Mesendoderm (in vitro differentiated cells): ENCODE measurements at regions not wholly inside any gene's neighbourhood (a gene's known extent, or its start where the extent isn't known, plus 50 kb on each side); places are given as distances from the start of the nearest gene placed in this dataset.

Experiments used
- DNase-seq: peaks from one replicate; pipeline ENCODE4 v3.0.0; 2013
- H2AK5ac ChIP-seq: 2 replicates; pipeline ENCODE4 v1.6.1; 2013; ENCODE audit warnings: low read length, inconsistent platforms
- H2BK120ac ChIP-seq: 2 replicates; pipeline ENCODE4 v1.6.1; 2013; ENCODE audit warnings: low read depth, mild to moderate bottlenecking, low read length, moderate library complexity, mixed read lengths
- H2BK15ac ChIP-seq: replicated peaks from 2 replicates; pipeline ENCODE4 v1.6.1; 2013; ENCODE audit warnings: low read depth, mild to moderate bottlenecking, moderate library complexity
- H2BK5ac ChIP-seq: 2 replicates; pipeline ENCODE4 v1.6.1; 2013; ENCODE audit warnings: low read length, inconsistent platforms
- H3K18ac ChIP-seq: 2 replicates; pipeline ENCODE4 v1.6.1; 2013; ENCODE audit warnings: mild to moderate bottlenecking, low read length, mixed read lengths
- H3K23ac ChIP-seq: one replicate; pipeline ENCODE4 v1.6.1; 2013; ENCODE audit warnings: low read length
- H3K27ac ChIP-seq: 2 replicates; pipeline ENCODE4 v1.5.1; 2013; ENCODE audit warnings: low read depth, mild to moderate bottlenecking, inconsistent platforms, low read length, moderate library complexity
- H3K27me3 ChIP-seq: 2 replicates; pipeline ENCODE4 v1.6.1; 2013; ENCODE audit warnings: low read length, control low read depth, mild to moderate bottlenecking, inconsistent platforms; ENCODE audit not compliant: insufficient read depth, poor library complexity
- H3K36me3 ChIP-seq: 2 replicates; pipeline ENCODE4 v1.6.1; 2013; ENCODE audit warnings: low read length, inconsistent platforms; ENCODE audit not compliant: control insufficient read depth, insufficient read depth
- H3K4ac ChIP-seq: one replicate; pipeline ENCODE4 v1.6.1; 2013; ENCODE audit warnings: low read depth, mild to moderate bottlenecking, low read length, moderate library complexity
- H3K4me1 ChIP-seq: 2 replicates; pipeline ENCODE4 v1.6.1; 2013; ENCODE audit warnings: low read depth, low read length, inconsistent platforms; ENCODE audit not compliant: control insufficient read depth
- H3K4me2 ChIP-seq: 2 replicates; pipeline ENCODE4 v1.6.1; 2013; ENCODE audit warnings: low read length
- H3K4me3 ChIP-seq: 2 replicates; pipeline ENCODE4 v1.5.1; 2013; ENCODE audit warnings: mild to moderate bottlenecking, low read length
- H3K56ac ChIP-seq: one replicate; pipeline ENCODE4 v1.6.1; 2013; ENCODE audit warnings: low read length
- H3K79me1 ChIP-seq: 2 replicates; pipeline ENCODE4 v1.6.1; 2013; ENCODE audit warnings: low read length, inconsistent platforms
- H3K79me2 ChIP-seq: 2 replicates; pipeline ENCODE4 v1.6.1; 2013; ENCODE audit warnings: mild to moderate bottlenecking, low read length; ENCODE audit not compliant: control insufficient read depth, insufficient read depth
- H3K9ac ChIP-seq: 2 replicates; pipeline ENCODE4 v1.6.1; 2013; ENCODE audit warnings: low read length, inconsistent platforms
- H4K5ac ChIP-seq: one replicate; pipeline ENCODE4 v1.6.1; 2013; ENCODE audit warnings: low read length
- H4K8ac ChIP-seq: one replicate; pipeline ENCODE4 v1.6.1; 2013; ENCODE audit warnings: low read depth, mild to moderate bottlenecking, control low read depth, low read length, moderate library complexity
- WGBS: extraction: QIAGEN DNeasy Blood & Tissue Kit; methylation state at CpG from one replicate; pipeline ENCODE4 v1.1.7; 2013; ENCODE audit warnings: low lambda C conversion rate, missing lambda C conversion rate; ENCODE audit not compliant: insufficient coverage; ENCODE audit errors: extremely low coverage; 5-methylcytosine and 5-hydroxymethylcytosine counted together

DNA sequence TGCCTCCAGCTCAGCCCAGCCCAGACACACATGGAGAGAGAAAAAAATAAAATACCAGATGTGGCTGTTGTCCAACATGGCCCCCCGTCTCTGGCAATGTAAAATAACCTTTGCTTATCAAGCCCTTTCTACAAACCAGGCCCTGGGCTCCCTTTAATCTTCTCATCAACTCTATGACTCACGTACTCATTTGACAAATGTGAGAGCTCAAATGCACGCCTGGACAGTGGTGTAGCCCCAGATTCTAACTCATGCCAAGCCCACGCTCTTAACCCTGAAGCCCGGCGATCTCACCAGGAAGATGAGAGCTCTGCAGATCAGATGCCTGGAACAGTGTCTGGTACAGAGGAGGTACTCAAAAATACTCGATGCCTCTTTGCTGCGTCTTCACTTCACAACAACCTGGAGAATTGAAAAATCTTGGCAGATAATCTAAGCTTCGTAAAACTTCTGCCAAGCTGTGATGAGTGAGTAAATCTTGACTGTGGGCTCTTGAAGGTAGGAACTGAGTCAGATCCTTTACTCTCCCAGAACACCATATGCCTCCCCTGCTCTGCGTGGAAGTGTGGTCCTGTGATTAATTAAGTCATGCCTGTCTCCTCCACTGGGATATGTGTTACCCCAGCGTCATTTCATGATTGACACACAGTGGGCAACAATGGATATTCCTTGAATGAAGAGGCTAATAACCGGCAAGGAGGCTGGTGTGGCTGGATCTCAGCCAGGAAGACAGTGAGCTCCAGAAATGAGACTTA is 102.0 kb upstream of the FSTL4 start:
- Histone ChIP-seq H3K4me3 (no peak overlapping the region), H4K5ac (no peak overlapping the region), H2BK15ac (no peak overlapping the region), H3K36me3 (no peaks in the 10 kb centered on the region), H3K9ac (no peak overlapping the region), H4K8ac (no peak overlapping the region), H2AK5ac (no peak overlapping the region), H3K27ac (no peak overlapping the region), H2BK120ac (no peak overlapping the region), H3K79me2 (no peaks in the 10 kb centered on the region), H3K79me1 (no peaks in the 10 kb centered on the region), H2BK5ac (no peak overlapping the region), H3K4ac (no peak overlapping the region), H3K27me3 (no peaks in the 10 kb centered on the region), H3K56ac (no peak overlapping the region), H3K4me2 (no peak overlapping the region), H3K18ac (no peak overlapping the region), H3K23ac (no peak overlapping the region), H3K4me1 (no peaks in the 10 kb centered on the region)
- no CpG with 5 or more reads among the region's 12 CpGs for WGBS
- no peak for DNase-seq

DNA sequence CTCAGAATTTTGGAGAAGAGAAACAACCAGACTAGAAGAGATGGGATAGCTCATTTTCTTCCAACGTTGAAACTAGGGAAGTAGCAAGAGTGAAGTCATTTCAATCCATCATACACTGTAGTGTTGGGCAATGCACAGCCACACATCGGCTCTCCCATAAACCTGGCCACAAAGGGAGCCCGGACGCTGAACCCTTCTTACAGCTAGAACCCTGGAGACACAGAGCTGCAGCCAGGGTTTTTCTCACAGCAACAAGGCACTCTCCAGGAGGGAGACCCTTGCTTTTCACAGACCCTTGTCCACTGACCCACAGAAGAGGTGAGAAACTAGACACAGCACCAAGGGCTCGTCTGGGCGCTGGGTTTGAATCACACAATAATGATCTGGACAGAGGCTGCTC is 101.4 kb upstream of the FSTL4 start:
- Histone ChIP-seq H3K4me2 (no peak overlapping the region), H4K8ac (no peak overlapping the region), H3K27me3 (no peaks in the 10 kb centered on the region), H3K18ac (no peak overlapping the region), H3K27ac (no peak overlapping the region), H3K79me1 (no peaks in the 10 kb centered on the region), H2BK15ac (no peak overlapping the region), H2BK120ac (no peak overlapping the region), H2BK5ac (no peak overlapping the region), H4K5ac (no peak overlapping the region), H3K9ac (no peak overlapping the region), H3K4me3 (no peak overlapping the region), H3K4ac (no peak overlapping the region), H3K23ac (no peak overlapping the region), H3K56ac (no peak overlapping the region), H2AK5ac (no peak overlapping the region), H3K79me2 (no peaks in the 10 kb centered on the region), H3K4me1 (no peaks in the 10 kb centered on the region), H3K36me3 (no peaks in the 10 kb centered on the region)
- no CpG with 5 or more reads among the region's 6 CpGs for WGBS
- no peak for DNase-seq

- no peak overlapping the region for H3K9ac ChIP-seq
- H3K4ac ChIP-seq, result no peak overlapping the region
- no peak overlapping the region for H4K8ac ChIP-seq
- no peak overlapping the region for H3K23ac ChIP-seq
- H2BK120ac ChIP-seq, result no peak overlapping the region
- H2BK5ac ChIP-seq, result no peak overlapping the region
- no peak overlapping the region for H3K56ac ChIP-seq
- no peak overlapping the region for H2BK15ac ChIP-seq
- H3K79me1 ChIP-seq, result no peaks in the 10 kb centered on the region
- H3K27ac ChIP-seq, result no peak overlapping the region
- no peak overlapping the region for H3K4me3 ChIP-seq
- H3K27me3 ChIP-seq, result no peaks in the 10 kb centered on the region
- no peak overlapping the region for H2AK5ac ChIP-seq
- no peak overlapping the region for H4K5ac ChIP-seq
- H3K4me2 ChIP-seq, result no peak overlapping the region
- no peaks in the 10 kb centered on the region for H3K36me3 ChIP-seq
- H3K18ac ChIP-seq, result no peak overlapping the region
- no peaks in the 10 kb centered on the region for H3K4me1 ChIP-seq
- no peak for DNase-seq
- H3K79me2 ChIP-seq, result no peaks in the 10 kb centered on the region
These were observed 100.9 kb upstream of the FSTL4 start for GRCh38 chr5:133713209-133713608.

DNA sequence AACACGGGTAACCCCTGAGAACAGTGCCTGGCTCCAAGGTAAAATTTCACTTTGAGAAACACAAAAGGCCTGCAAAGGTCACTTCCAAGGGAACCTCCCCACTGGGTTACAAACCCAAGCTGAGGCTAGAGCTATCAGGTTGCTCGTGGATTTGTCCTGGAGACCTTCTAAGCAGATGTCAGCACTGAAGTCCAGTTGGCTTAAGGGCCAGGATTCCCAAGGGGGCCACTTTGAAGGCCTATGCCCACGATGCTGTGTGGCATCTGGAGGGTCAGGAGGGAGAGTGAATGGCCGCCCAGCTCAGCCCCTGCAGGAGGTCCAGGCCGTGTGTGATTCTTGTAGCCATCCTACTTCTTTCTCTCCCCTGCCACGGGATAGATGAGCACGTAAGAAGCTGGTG is 100.2 kb upstream of the FSTL4 start:
- H3K4me3 ChIP-seq, result no peak overlapping the region
- no peak overlapping the region for H3K23ac ChIP-seq
- H2BK15ac ChIP-seq, result no peak overlapping the region
- no peak overlapping the region for H3K4me2 ChIP-seq
- H3K79me2 ChIP-seq, result no peaks in the 10 kb centered on the region
- no peak overlapping the region for H3K9ac ChIP-seq
- no peaks in the 10 kb centered on the region for H3K36me3 ChIP-seq
- no peaks in the 10 kb centered on the region for H3K4me1 ChIP-seq
- no peak overlapping the region for H3K4ac ChIP-seq
- no CpG with 5 or more reads among the region's 7 CpGs for WGBS
- DNase-seq, result no peak
- H2AK5ac ChIP-seq, result no peak overlapping the region
- H3K27ac ChIP-seq, result no peak overlapping the region
- H3K79me1 ChIP-seq, result no peaks in the 10 kb centered on the region
- no peak overlapping the region for H3K56ac ChIP-seq
- H3K18ac ChIP-seq, result no peak overlapping the region
- no peak overlapping the region for H4K8ac ChIP-seq
- no peak overlapping the region for H2BK120ac ChIP-seq
- H3K27me3 ChIP-seq, result no peaks in the 10 kb centered on the region
- no peak overlapping the region for H4K5ac ChIP-seq
- no peak overlapping the region for H2BK5ac ChIP-seq

DNA sequence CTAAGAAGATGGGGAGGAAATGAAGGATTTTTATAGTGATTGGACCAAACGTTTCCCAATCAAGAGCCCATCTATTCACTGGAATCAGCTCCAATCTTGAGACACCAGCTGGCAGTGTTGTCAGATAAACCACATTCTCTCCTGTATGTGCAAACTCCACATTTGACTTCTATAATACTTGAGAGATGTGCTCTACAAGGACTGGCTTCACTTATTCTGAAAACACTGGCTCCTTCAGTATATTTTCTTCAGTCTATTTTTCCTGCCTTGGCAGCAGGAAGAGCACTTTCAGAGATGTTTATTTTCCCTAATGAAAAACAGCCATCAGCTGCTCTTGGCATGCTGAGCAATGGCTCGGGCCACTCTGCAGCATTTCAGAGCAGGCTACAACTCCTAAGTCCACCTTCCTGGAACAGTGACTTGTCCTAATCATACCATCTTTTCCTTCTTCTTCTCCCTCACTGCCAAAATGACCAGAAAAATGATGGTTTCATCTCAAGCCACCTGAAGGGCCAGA is 96.9 kb upstream of the FSTL4 start:
- WGBS, result no CpG with 5 or more reads among the region's 2 CpGs
- DNase-seq, result no peak

DNA sequence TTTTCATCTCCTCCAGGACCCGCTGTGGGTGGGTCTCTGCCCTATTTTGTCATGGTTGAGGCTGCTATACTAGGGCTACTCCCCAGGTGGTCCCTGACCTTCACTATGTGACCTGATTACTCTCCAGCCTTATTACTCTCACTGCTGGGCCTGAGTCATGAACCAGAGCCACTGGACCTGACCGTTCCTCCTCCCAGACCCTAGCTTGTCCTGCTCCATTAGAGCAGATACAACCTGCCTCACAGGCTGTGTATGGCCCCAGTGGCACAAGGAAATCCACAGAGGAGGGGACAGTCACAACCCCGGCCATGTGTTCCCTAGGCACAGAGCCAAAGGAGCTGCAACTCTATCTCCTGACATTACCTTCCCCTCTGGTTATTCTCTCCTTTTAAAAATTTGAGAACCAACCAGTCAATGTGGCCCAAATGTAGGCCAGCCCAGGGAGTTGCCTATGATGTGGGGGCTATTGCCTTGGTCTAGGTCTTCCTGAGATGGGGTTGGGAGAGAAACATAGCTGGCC is 96.0 kb upstream of the FSTL4 start:
- H3K79me1 ChIP-seq, result no peaks in the 10 kb centered on the region
- no peaks in the 10 kb centered on the region for H3K27me3 ChIP-seq
- no peak overlapping the region for H3K9ac ChIP-seq
- H4K8ac ChIP-seq, result no peak overlapping the region
- no CpG with 5 or more reads among the region's 3 CpGs for WGBS
- DNase-seq, result no peak
- no peaks in the 10 kb centered on the region for H3K4me1 ChIP-seq
- H3K4me3 ChIP-seq, result no peak overlapping the region
- H2AK5ac ChIP-seq, result no peak overlapping the region
- H2BK5ac ChIP-seq, result no peak overlapping the region
- no peak overlapping the region for H2BK15ac ChIP-seq
- H4K5ac ChIP-seq, result no peak overlapping the region
- no peak overlapping the region for H2BK120ac ChIP-seq
- H3K4me2 ChIP-seq, result no peak overlapping the region
- H3K56ac ChIP-seq, result no peak overlapping the region
- H3K4ac ChIP-seq, result no peak overlapping the region
- no peak overlapping the region for H3K23ac ChIP-seq
- H3K79me2 ChIP-seq, result no peaks in the 10 kb centered on the region
- no peaks in the 10 kb centered on the region for H3K36me3 ChIP-seq
- no peak overlapping the region for H3K27ac ChIP-seq
- no peak overlapping the region for H3K18ac ChIP-seq

More for the DNA sequence above, 96.9 kb upstream of the FSTL4 start:
- H3K4me1 ChIP-seq, result no peaks in the 10 kb centered on the region
- H3K23ac ChIP-seq, result no peak overlapping the region
- H4K5ac ChIP-seq, result no peak overlapping the region
- H3K79me2 ChIP-seq, result no peaks in the 10 kb centered on the region
- H3K27ac ChIP-seq, result no peak overlapping the region
- no peak overlapping the region for H3K18ac ChIP-seq
- H3K9ac ChIP-seq, result no peak overlapping the region
- H3K4ac ChIP-seq, result no peak overlapping the region
- no peak overlapping the region for H3K56ac ChIP-seq
- H2BK120ac ChIP-seq, result no peak overlapping the region
- H3K4me3 ChIP-seq, result no peak overlapping the region
- H2BK15ac ChIP-seq, result no peak overlapping the region
- H3K27me3 ChIP-seq, result no peaks in the 10 kb centered on the region
- no peak overlapping the region for H2AK5ac ChIP-seq
- no peak overlapping the region for H2BK5ac ChIP-seq
- H4K8ac ChIP-seq, result no peak overlapping the region
- H3K4me2 ChIP-seq, result no peak overlapping the region
- no peaks in the 10 kb centered on the region for H3K36me3 ChIP-seq
- H3K79me1 ChIP-seq, result no peaks in the 10 kb centered on the region
